ENCODE measurements at regions not wholly inside any gene's neighbourhood (a gene's known extent, or its start where the extent isn't known, plus 50 kb on each side); places are given as distances from the start of the nearest gene placed in this dataset.

GRCh38 chr11:45061641-45062040 is 84.8 kb upstream of the PRDM11 start:
- TF ChIP-seq EP300 (IDR thresholded peaks at IDR 0.05): no peak
- no peak overlapping the region for H3K27ac ChIP-seq
- H3K36me3 ChIP-seq: no peaks in the 10 kb centered on the region
- H3K27me3 ChIP-seq: no peaks in the 10 kb centered on the region
- intact Hi-C loops (cut with DNase I): no loop called here
- H3K9me3 ChIP-seq: no peaks in the 10 kb centered on the region
- 48 to 71% (median 58%) methylated on average over 10 of the region's 10 CpGs for WGBS, 3 donors
- no peaks in the 10 kb centered on the region for H3K4me1 ChIP-seq (ENCODE audit: insufficient read depth)
- DNase-seq: no peak
- H3K4me3 ChIP-seq: no peak overlapping the region

GRCh38 chr11:45062115-45062514 is 84.3 kb upstream of the PRDM11 start:
- WGBS, 3 donors: 68 to 69% (median 68%) methylated on average over 3 of the region's 3 CpGs
- no peak for DNase-seq
- TF ChIP-seq POLR2A (IDR thresholded peaks at IDR 0.05) (no peak), EP300 (IDR thresholded peaks at IDR 0.05) (no peak), CTCF (IDR thresholded peaks at IDR 0.05) (no peak)

GRCh38 chr11:45062974-45063635 is 83.3 kb upstream of the PRDM11 start:
- Histone ChIP-seq H3K9me3 (no peaks in the 10 kb centered on the region), H3K4me3 (no peak overlapping the region), H3K4me1 (ENCODE audit: insufficient read depth) (no peaks in the 10 kb centered on the region), H3K27me3 (no peaks in the 10 kb centered on the region), H3K36me3 (no peaks in the 10 kb centered on the region), H3K27ac (no peak overlapping the region)
- no peak for DNase-seq
- intact Hi-C loops (cut with DNase I): no loop called here
- 91 to 94% (median 92%) methylated on average over 6 of the region's 6 CpGs for WGBS, 3 donors
- TF ChIP-seq CTCF (IDR thresholded peaks at IDR 0.05) (no peak), EP300 (IDR thresholded peaks at IDR 0.05) (no peak), POLR2A (IDR thresholded peaks at IDR 0.05) (no peak)

More at GRCh38 chr11:45062115-45062514, 84.3 kb upstream of the PRDM11 start:
- Histone ChIP-seq H3K4me1 (ENCODE audit: insufficient read depth) (no peaks in the 10 kb centered on the region), H3K27me3 (no peaks in the 10 kb centered on the region), H3K36me3 (no peaks in the 10 kb centered on the region), H3K27ac (no peak overlapping the region), H3K9me3 (no peaks in the 10 kb centered on the region), H3K4me3 (no peak overlapping the region)
- intact Hi-C loops (cut with DNase I): no loop called here

- H3K9me3 ChIP-seq: no peaks in the 10 kb centered on the region
- intact Hi-C loops (cut with DNase I): no loop called here
- 96 to 98% (median 96%) methylated on average over 1 of the region's 1 CpG for WGBS, 3 donors
- no peaks in the 10 kb centered on the region for H3K27me3 ChIP-seq
- no peak for DNase-seq
- no peaks in the 10 kb centered on the region for H3K36me3 ChIP-seq
- TF ChIP-seq CTCF (IDR thresholded peaks at IDR 0.05) (no peak), EP300 (IDR thresholded peaks at IDR 0.05) (no peak), POLR2A (IDR thresholded peaks at IDR 0.05) (no peak)
- no peak overlapping the region for H3K27ac ChIP-seq
- H3K4me1 ChIP-seq (ENCODE audit: insufficient read depth): no peaks in the 10 kb centered on the region
- H3K4me3 ChIP-seq: no peak overlapping the region
Measured at GRCh38 chr11:45063669-45064068, 82.8 kb upstream of the PRDM11 start.

- Histone ChIP-seq H3K27me3 (no peaks in the 10 kb centered on the region), H3K36me3 (no peaks in the 10 kb centered on the region), H3K27ac (no peak overlapping the region), H3K9me3 (no peaks in the 10 kb centered on the region), H3K4me1 (ENCODE audit: insufficient read depth) (no peaks in the 10 kb centered on the region), H3K4me3 (no peak overlapping the region)
- WGBS, 3 donors: 50 to 85% (median 75%) methylated on average over 1 of the region's 1 CpG
- no peak for TF ChIP-seq EP300 (IDR thresholded peaks at IDR 0.05)
- TF ChIP-seq POLR2A (IDR thresholded peaks at IDR 0.05): no peak
- no peak for TF ChIP-seq CTCF (IDR thresholded peaks at IDR 0.05)
- DNase-seq: no peak
- intact Hi-C loops (cut with DNase I): no loop called here
Measured at GRCh38 chr11:45067966-45068365, 78.5 kb upstream of the PRDM11 start.

Data from ovary (tissue), 7 donors.